GM18858 (cell line): ENCODE measurements at regions not wholly inside any gene's neighbourhood (a gene's known extent, or its start where the extent isn't known, plus 50 kb on each side); places are given as distances from the start of the nearest gene placed in this dataset.
"Not testable (repeated sequence)": the region's sequence is repeated elsewhere in the genome, so short reads cannot be mapped to it uniquely, and the experiment has no call there.

Experiments used
- ATAC-seq: cut with Tn5 transposase; IDR thresholded peaks from one replicate; pipeline ENCODE4 v1.9.1; 2021; ENCODE audit not compliant: unreplicated experiment

GRCh38 chr1:148279002-148279542 is 127.0 kb upstream of the NBPF11 start:
- ATAC-seq, result not testable (repeated sequence)

GRCh38 chr1:148277865-148278279 is 125.8 kb upstream of the NBPF11 start:
- not testable (repeated sequence) for ATAC-seq

- ATAC-seq, result not testable (repeated sequence)
Observed at GRCh38 chr1:148267066-148267465, 115.0 kb upstream of the NBPF11 start.

- no peak for ATAC-seq
Observed at GRCh38 chr1:148264374-148265276, 112.5 kb upstream of the NBPF11 start.

GRCh38 chr1:148263906-148264255 is 111.8 kb upstream of the NBPF11 start:
- no peak for ATAC-seq

- ATAC-seq, result peak; percentile 40
Observed at GRCh38 chr1:148263128-148263905, 111.2 kb upstream of the NBPF11 start.

GRCh38 chr1:148261684-148262083 is 109.6 kb upstream of the NBPF11 start:
- ATAC-seq, result not testable (repeated sequence)

GRCh38 chr1:148257886-148258285 is 105.8 kb upstream of the NBPF11 start:
- not testable (repeated sequence) for ATAC-seq

- not testable (repeated sequence) for ATAC-seq
Observed at GRCh38 chr1:148254611-148255429, 102.7 kb upstream of the NBPF11 start.

- ATAC-seq, result not testable (repeated sequence)
Observed at GRCh38 chr1:148253808-148254207, 101.7 kb upstream of the NBPF11 start.

GRCh38 chr1:148248798-148249197 is 96.7 kb upstream of the NBPF11 start:
- not testable (repeated sequence) for ATAC-seq

- ATAC-seq, result not testable (repeated sequence)
Observed at GRCh38 chr1:148246258-148246861, 94.3 kb upstream of the NBPF11 start.

GRCh38 chr1:148245843-148246242 is 93.8 kb upstream of the NBPF11 start:
- not testable (repeated sequence) for ATAC-seq

- ATAC-seq, result not testable (repeated sequence)
Observed at GRCh38 chr1:148245443-148245842, 93.4 kb upstream of the NBPF11 start.

GRCh38 chr1:148233250-148233649 is 81.2 kb upstream of the NBPF11 start:
- not testable (repeated sequence) for ATAC-seq

GRCh38 chr1:148228846-148229245 is 76.8 kb upstream of the NBPF11 start:
- not testable (repeated sequence) for ATAC-seq

GRCh38 chr1:148222399-148223159 is 70.5 kb upstream of the NBPF11 start:
- not testable (repeated sequence) for ATAC-seq

GRCh38 chr1:148221593-148221992 is 69.5 kb upstream of the NBPF11 start:
- ATAC-seq, result not testable (repeated sequence)

GRCh38 chr1:148219229-148219628 is 67.1 kb upstream of the NBPF11 start:
- not testable (repeated sequence) for ATAC-seq
